NT2/D1 (cell line): ENCODE measurements at regions not wholly inside any gene's neighbourhood (a gene's known extent, or its start where the extent isn't known, plus 50 kb on each side); places are given as distances from the start of the nearest gene placed in this dataset.

Source experiments
- SUZ12 ChIP-seq: IDR thresholded peaks from 2 replicates; pipeline ENCODE4 v1.6.1; 2011; ENCODE audit not compliant: insufficient read length, insufficient read depth; ENCODE audit errors: extremely low read depth
- YY1 ChIP-seq: IDR thresholded peaks from 2 replicates; pipeline ENCODE4 v1.6.1; 2011; ENCODE audit not compliant: insufficient read length, insufficient read depth
- ZNF274 ChIP-seq: IDR thresholded peaks from 2 replicates; pipeline ENCODE4 v1.6.1; 2011; ENCODE audit warnings: mild to moderate bottlenecking, low read depth, low read length

DNA sequence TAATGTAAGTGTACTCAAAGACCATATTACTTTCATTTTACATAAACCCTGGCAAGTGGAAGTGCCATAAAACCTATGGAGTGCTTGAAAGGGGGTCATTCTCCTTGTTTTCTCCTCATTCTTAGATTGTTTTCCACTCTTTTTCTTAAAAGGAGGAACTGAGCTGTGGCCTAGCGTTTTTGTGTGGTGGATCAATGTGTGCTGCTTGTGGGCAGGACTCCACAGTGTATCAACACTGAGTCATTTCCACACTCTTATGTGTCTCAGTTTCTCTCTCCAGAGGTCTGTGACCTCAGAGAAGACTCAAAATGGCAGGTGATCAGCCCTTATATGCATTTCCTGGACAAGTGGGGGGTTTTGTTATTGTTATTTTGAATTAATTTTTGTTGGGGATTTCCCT lies 516.1 kb upstream of the CDH10 start:
- TF ChIP-seq YY1 (no peak), ZNF274 (no peak), SUZ12 (no peak)
